Erythroblast (primary cell): ENCODE measurements at regions not wholly inside any gene's neighbourhood (a gene's known extent, or its start where the extent isn't known, plus 50 kb on each side); places are given as distances from the start of the nearest gene placed in this dataset.

Source experiments
- GATA1 ChIP-seq: IDR thresholded peaks from 2 replicates; pipeline ENCODE4 v1.6.1; 2011; ENCODE audit warnings: low read depth, mild to moderate bottlenecking, control low read depth, low read length, moderate library complexity
- POLR2A ChIP-seq: IDR thresholded peaks from 2 replicates; pipeline ENCODE4 v1.6.1; 2011; ENCODE audit warnings: mild to moderate bottlenecking, low read length

- TF ChIP-seq POLR2A (no peak), GATA1 (no peak)
These were observed 81.4 kb downstream of the ZNF608 start for GRCh38 chr5:124665035-124665434.
